ENCODE measurements at regions not wholly inside any gene's neighbourhood (a gene's known extent, or its start where the extent isn't known, plus 50 kb on each side); places are given as distances from the start of the nearest gene placed in this dataset.
"Not testable (repeated sequence)": the region's sequence is repeated elsewhere in the genome, so short reads cannot be mapped to it uniquely, and the experiment has no call there.

DNA sequence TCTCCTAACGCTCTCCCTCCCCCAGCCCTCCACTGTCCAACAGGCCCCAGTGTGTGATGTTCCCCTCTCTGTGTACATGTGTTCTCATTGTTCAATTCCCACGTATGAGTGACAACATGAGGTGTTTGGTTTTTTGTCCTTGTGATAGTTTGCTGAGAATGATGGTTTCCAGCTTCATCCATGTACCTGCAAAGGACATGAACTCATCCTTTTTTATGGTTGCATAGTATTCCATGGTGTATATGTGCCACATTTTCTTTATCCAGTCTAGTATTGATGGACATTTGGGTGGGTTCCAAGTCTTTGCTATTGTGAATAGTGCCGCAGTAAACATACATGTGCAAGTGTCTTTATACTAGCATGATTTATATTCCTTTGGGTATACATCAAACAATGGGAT is 347.4 kb downstream of the MAGEE1 start:
- H3K4me1 ChIP-seq; H3K9me3 ChIP-seq; H3K36me3 ChIP-seq (ENCODE audit: low read depth, missing control alignments); H3K4me3 ChIP-seq; H3K27me3 ChIP-seq; DNase-seq; H3K27ac ChIP-seq; intact Hi-C loops (cut with DNase I; ENCODE audit: low total_unique reads): not testable (repeated sequence)
- WGBS, 2 donors = 76 to 91% methylated on average over 3 of the region's 3 CpGs

DNA sequence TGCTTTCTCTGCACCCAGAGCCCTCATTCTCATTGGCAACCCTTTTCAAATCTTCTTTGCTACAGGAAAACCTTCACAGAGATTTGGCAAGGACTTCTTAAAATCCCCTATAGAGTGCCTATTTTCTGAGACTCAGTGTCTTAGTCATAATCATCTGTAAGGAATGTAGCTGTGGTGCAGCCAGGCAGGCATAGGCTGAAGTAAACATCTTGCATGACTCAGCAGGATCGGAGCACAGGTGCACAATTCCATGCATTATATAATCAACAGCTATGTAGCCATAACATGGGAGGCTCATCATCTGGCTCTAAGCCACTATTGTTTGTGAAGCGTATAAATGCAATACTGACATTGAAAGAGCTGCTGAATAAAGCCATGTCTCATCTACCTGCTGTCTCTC is 368.8 kb downstream of the MAGEE1 start:
- WGBS, 2 donors = 80 to 83% methylated on average over 2 of the region's 2 CpGs
- no peak overlapping the region for H3K4me3 ChIP-seq
- no peaks in the 10 kb centered on the region for H3K27me3 ChIP-seq
- H3K4me1 ChIP-seq = no peaks in the 10 kb centered on the region
- no peak for DNase-seq
- H3K36me3 ChIP-seq (ENCODE audit: low read depth, missing control alignments) = no peaks in the 10 kb centered on the region
- no peak overlapping the region for H3K27ac ChIP-seq
- TF ChIP-seq POLR2A (IDR thresholded peaks at IDR 0.05) = no peak
- TF ChIP-seq, protein P1, sequence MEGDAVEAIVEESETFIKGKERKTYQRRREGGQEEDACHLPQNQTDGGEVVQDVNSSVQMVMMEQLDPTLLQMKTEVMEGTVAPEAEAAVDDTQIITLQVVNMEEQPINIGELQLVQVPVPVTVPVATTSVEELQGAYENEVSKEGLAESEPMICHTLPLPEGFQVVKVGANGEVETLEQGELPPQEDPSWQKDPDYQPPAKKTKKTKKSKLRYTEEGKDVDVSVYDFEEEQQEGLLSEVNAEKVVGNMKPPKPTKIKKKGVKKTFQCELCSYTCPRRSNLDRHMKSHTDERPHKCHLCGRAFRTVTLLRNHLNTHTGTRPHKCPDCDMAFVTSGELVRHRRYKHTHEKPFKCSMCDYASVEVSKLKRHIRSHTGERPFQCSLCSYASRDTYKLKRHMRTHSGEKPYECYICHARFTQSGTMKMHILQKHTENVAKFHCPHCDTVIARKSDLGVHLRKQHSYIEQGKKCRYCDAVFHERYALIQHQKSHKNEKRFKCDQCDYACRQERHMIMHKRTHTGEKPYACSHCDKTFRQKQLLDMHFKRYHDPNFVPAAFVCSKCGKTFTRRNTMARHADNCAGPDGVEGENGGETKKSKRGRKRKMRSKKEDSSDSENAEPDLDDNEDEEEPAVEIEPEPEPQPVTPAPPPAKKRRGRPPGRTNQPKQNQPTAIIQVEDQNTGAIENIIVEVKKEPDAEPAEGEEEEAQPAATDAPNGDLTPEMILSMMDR (IDR thresholded peaks at IDR 0.05) = no peak
- intact Hi-C loops (cut with DNase I; ENCODE audit: low total_unique reads) = no loop called here
- no peaks in the 10 kb centered on the region for H3K9me3 ChIP-seq

DNA sequence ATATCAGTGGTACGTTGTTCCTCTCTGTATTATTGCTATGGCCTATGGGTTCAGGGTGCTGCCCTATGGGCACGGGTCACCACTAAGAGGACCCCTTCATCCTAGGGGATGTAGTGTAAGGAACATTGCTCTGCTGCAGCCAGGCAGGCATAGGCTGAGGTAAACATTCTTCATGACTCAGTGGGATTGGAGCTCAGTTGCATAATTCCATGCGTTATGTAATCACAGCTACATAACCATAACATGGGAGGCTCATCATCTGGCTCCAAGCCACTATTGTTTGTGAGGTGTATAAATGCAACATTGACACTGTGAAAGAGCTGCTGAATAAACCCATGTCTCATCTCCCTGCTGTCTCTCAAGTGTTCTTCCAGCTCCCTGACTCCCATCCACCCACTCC is 375.2 kb downstream of the MAGEE1 start:
- Histone ChIP-seq H3K36me3 (ENCODE audit: low read depth, missing control alignments) (no peaks in the 10 kb centered on the region), H3K9me3 (no peaks in the 10 kb centered on the region), H3K27ac (no peak overlapping the region), H3K27me3 (no peaks in the 10 kb centered on the region), H3K4me3 (no peak overlapping the region), H3K4me1 (no peaks in the 10 kb centered on the region)
- TF ChIP-seq, protein P1 (IDR thresholded peaks at IDR 0.05) = no peak
- no peak for TF ChIP-seq POLR2A (IDR thresholded peaks at IDR 0.05)
- intact Hi-C loops (cut with DNase I; ENCODE audit: low total_unique reads) = no loop called here
- no peak for DNase-seq
- WGBS, 2 donors = 77 to 100% methylated on average over 1 to 3 of the region's 3 CpGs

DNA sequence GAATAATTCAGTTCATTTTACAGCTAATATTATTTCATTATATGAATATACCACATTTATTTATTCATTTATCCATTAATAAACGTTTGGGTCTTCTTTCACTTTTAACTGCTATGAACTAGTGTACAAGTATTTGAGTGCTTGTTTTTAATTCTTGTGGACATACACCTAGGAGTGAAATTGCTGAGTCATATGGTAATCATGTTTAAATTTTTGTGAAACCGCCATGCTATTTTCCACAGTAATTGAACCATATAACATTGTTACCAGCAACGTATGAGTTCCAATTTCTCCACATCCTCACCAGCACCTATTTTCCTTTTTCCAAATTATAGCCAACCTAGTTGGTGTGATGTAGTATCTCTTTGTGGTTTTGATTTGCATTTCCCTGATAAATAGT is 388.2 kb downstream of the MAGEE1 start:
- intact Hi-C loops (cut with DNase I; ENCODE audit: low total_unique reads) = no loop called here

DNA sequence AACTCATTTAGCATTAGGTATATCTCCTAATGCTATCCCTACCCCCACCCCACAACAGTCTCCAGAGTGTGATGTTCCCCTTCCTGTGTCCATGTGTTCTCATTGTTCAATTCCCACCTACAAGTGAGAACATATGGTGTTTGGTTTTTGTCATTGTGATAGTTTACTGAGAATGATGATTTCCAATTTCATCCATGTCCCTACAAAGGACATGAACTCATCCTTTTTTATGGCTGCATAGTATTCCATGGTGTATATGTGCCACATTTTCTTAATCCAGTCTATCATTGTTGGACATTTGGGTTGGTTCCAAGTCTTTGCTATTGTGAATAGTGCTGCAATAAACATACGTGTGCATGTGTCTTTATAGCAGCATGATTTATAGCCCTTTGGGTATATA is 389.8 kb downstream of the MAGEE1 start:
- H3K9me3 ChIP-seq; H3K27ac ChIP-seq; DNase-seq; H3K36me3 ChIP-seq (ENCODE audit: low read depth, missing control alignments); intact Hi-C loops (cut with DNase I; ENCODE audit: low total_unique reads); H3K4me3 ChIP-seq; H3K4me1 ChIP-seq; H3K27me3 ChIP-seq: not testable (repeated sequence)
- WGBS, 2 donors = no CpG with 5 or more reads among the region's 1 CpG

More for the DNA sequence above, 388.2 kb downstream of the MAGEE1 start:
- H3K27me3 ChIP-seq = no peaks in the 10 kb centered on the region
- DNase-seq = no peak
- H3K27ac ChIP-seq = no peak overlapping the region
- H3K4me1 ChIP-seq = no peaks in the 10 kb centered on the region
- H3K36me3 ChIP-seq (ENCODE audit: low read depth, missing control alignments) = no peaks in the 10 kb centered on the region
- no peak overlapping the region for H3K4me3 ChIP-seq
- TF ChIP-seq, protein P1 (IDR thresholded peaks at IDR 0.05) = no peak
- TF ChIP-seq POLR2A (IDR thresholded peaks at IDR 0.05) = no peak
- 70 to 77% methylated on average over 3 of the region's 3 CpGs for WGBS, 2 donors
- no peaks in the 10 kb centered on the region for H3K9me3 ChIP-seq

DNA sequence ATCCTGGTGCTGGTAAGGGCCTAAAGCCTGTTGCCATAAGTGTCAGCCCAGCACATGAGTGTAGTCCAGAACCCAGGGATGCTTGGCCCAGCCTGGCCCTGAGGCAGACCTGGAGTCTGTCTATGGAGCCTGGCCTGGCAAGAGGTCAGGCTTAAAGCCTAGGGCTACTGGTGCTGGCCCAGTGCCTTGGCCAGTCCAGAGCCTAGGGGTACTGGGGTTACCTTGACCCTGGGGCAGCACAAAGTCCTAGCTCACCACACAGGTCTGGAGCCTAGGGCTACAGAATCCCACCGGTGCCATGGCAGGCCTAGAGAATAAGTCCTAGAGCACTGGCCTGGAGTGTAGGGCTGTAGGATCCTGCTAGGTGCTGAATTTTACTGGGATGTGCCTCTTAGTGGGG is 393.8 kb downstream of the MAGEE1 start:
- no peaks in the 10 kb centered on the region for H3K4me1 ChIP-seq
- WGBS, 2 donors = no CpG with 5 or more reads among the region's 1 CpG
- no peaks in the 10 kb centered on the region for H3K27me3 ChIP-seq
- no peak for DNase-seq
- intact Hi-C loops (cut with DNase I; ENCODE audit: low total_unique reads) = no loop called here
- no peak overlapping the region for H3K4me3 ChIP-seq
- H3K36me3 ChIP-seq (ENCODE audit: low read depth, missing control alignments) = no peaks in the 10 kb centered on the region
- no peak for TF ChIP-seq POLR2A (IDR thresholded peaks at IDR 0.05)
- H3K27ac ChIP-seq = no peak overlapping the region
- no peaks in the 10 kb centered on the region for H3K9me3 ChIP-seq

Measured in testis (tissue), 2 donors.